ENCODE measurements at regions not wholly inside any gene's neighbourhood (a gene's known extent, or its start where the extent isn't known, plus 50 kb on each side); places are given as distances from the start of the nearest gene placed in this dataset.

DNA sequence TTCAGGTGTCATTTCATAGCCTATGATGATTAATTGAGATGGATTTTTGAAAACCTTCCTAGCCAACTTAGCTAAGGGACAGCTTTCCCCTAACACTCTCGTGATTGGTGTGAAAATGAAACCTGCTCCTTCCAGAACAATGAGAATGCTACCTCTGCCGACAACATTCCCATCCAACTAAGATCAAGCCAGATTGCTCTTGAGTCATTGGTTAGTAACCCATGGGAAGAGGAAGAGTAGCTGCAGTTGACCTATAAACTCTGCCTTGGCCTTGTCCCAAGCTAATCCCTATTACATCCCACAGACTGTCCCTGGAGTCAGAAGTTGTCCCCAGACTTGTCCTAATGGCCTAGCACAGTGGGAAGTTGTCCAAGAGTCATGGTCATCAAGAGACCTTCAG lies 80.5 kb upstream of the SVIL start:
- no peak for TF ChIP-seq ZNF274 (IDR thresholded peaks at IDR 0.05; ENCODE audit: low read depth, low read length)
- TF ChIP-seq YY1 (IDR thresholded peaks at IDR 0.05; ENCODE audit: insufficient read depth, insufficient read length): no peak
